Adipocyte (in vitro differentiated cells): ENCODE measurements at regions not wholly inside any gene's neighbourhood (a gene's known extent, or its start where the extent isn't known, plus 50 kb on each side); places are given as distances from the start of the nearest gene placed in this dataset.

ENCODE experiments used
- DNase-seq: peaks from one replicate; pipeline ENCODE4 v3.0.0-alpha.2; 2015; ENCODE audit warnings: low read depth
- H3K27me3 ChIP-seq: replicated peaks from 2 replicates; pipeline ENCODE4 v1.7.0; 2013; ENCODE audit warnings: mild to moderate bottlenecking, low read length, moderate library complexity; ENCODE audit not compliant: control insufficient read depth, insufficient read depth
- H3K36me3 ChIP-seq: 2 replicates; pipeline ENCODE4 v1.7.0; 2013; ENCODE audit warnings: low read length, mild to moderate bottlenecking, moderate library complexity; ENCODE audit not compliant: control insufficient read depth, insufficient read depth, severe bottlenecking
- H3K4me1 ChIP-seq: 2 replicates; pipeline ENCODE4 v1.7.0; 2013; ENCODE audit warnings: mild to moderate bottlenecking, low read length, moderate library complexity; ENCODE audit not compliant: control insufficient read depth, insufficient read depth
- H3K4me3 ChIP-seq: 2 replicates; pipeline ENCODE4 v1.7.0; 2013; ENCODE audit warnings: mild to moderate bottlenecking, low read length, moderate library complexity
- H3K9ac ChIP-seq: 2 replicates; pipeline ENCODE4 v1.7.0; 2013; ENCODE audit warnings: mild to moderate bottlenecking, low read length, moderate library complexity
- H3K9me3 ChIP-seq: 2 replicates; pipeline ENCODE4 v1.7.0; 2013; ENCODE audit warnings: mild to moderate bottlenecking, low read length, moderate library complexity; ENCODE audit not compliant: control insufficient read depth

GRCh38 chr17:70813355-70813930 lies 644.1 kb downstream of the KCNJ2 start:
- Histone ChIP-seq H3K9ac (no peak overlapping the region), H3K27me3 (no peaks in the 10 kb centered on the region), H3K4me3 (no peak overlapping the region), H3K4me1 (peaks cover 14% of the 10 kb centered on the region), H3K9me3 (no peaks in the 10 kb centered on the region), H3K36me3 (no peaks in the 10 kb centered on the region)
- no peak for DNase-seq

- Histone ChIP-seq H3K9me3 (peaks cover 3% of the 10 kb centered on the region), H3K4me3 (no peak overlapping the region)
- DNase-seq = no peak
These were observed 649.9 kb downstream of the KCNJ2 start for GRCh38 chr17:70819183-70819582.

DNA sequence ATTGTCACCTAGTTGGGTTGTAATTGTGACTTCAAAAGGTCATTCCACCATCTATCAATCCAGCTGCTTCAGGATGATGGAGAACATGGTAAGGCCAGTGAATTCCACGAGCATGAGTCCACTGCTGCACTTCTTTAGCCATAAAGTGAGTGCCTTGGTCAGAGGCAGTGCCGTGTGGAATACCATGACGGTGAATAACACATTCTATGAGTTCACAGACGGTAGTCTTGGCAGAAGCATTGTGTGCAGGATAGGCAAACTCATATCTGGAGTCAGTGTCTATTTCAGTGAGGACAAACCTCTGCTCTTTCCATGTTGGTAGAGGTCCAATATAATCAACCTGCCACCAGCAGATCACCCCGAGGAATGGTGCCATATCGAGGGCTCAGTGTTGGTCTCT lies 650.9 kb downstream of the KCNJ2 start:
- Histone ChIP-seq H3K36me3 (no peaks in the 10 kb centered on the region), H3K9me3 (peaks cover 3% of the 10 kb centered on the region), H3K4me1 (no peaks in the 10 kb centered on the region), H3K4me3 (no peak overlapping the region), H3K27me3 (no peaks in the 10 kb centered on the region), H3K9ac (no peak overlapping the region)
- no peak for DNase-seq

More at GRCh38 chr17:70819183-70819582, 649.9 kb downstream of the KCNJ2 start:
- no peaks in the 10 kb centered on the region for H3K36me3 ChIP-seq
- no peaks in the 10 kb centered on the region for H3K27me3 ChIP-seq
- no peaks in the 10 kb centered on the region for H3K4me1 ChIP-seq
- H3K9ac ChIP-seq = no peak overlapping the region

- Histone ChIP-seq H3K36me3 (no peaks in the 10 kb centered on the region), H3K4me1 (no peaks in the 10 kb centered on the region), H3K27me3 (no peaks in the 10 kb centered on the region), H3K9me3 (peaks cover 3% of the 10 kb centered on the region), H3K4me3 (no peak overlapping the region), H3K9ac (no peak overlapping the region)
- no peak for DNase-seq
These were observed 656.2 kb downstream of the KCNJ2 start for GRCh38 chr17:70825321-70826125.

- H3K4me3 ChIP-seq = no peak overlapping the region
- H3K27me3 ChIP-seq = no peaks in the 10 kb centered on the region
- no peaks in the 10 kb centered on the region for H3K4me1 ChIP-seq
- H3K36me3 ChIP-seq = no peaks in the 10 kb centered on the region
- no peak for DNase-seq
- H3K9me3 ChIP-seq = no peaks in the 10 kb centered on the region
- H3K9ac ChIP-seq = no peak overlapping the region
These were observed 660.5 kb downstream of the KCNJ2 start for GRCh38 chr17:70829876-70830275.

- Histone ChIP-seq H3K4me3 (no peak overlapping the region), H3K9ac (no peak overlapping the region), H3K27me3 (no peaks in the 10 kb centered on the region), H3K4me1 (no peaks in the 10 kb centered on the region), H3K36me3 (no peaks in the 10 kb centered on the region), H3K9me3 (no peaks in the 10 kb centered on the region)
- no peak for DNase-seq
These were observed 664.7 kb downstream of the KCNJ2 start for GRCh38 chr17:70834039-70834438.

DNA sequence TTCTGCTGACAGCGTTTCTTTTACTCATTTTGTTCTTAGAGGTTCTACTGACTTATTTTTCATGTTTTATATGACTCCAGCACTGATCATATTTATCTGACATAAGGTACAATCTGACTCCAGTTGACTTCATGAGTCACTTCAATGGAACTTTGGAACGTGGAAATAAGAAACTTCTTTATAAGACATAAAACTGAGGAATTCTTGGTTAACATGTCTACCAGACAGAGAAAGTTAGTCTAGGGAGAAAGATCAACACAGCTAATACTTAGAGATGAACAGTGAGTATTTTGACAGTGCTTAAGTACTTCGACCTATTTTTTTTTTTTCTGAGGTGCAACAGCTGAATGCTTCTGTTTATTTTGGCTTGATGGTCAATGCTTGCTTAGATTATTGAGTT lies 679.5 kb downstream of the KCNJ2 start:
- Histone ChIP-seq H3K4me1 (peaks cover 6% of the 10 kb centered on the region), H3K9ac (no peak overlapping the region), H3K9me3 (no peaks in the 10 kb centered on the region), H3K36me3 (no peaks in the 10 kb centered on the region), H3K4me3 (no peak overlapping the region), H3K27me3 (no peaks in the 10 kb centered on the region)
- DNase-seq = no peak

DNA sequence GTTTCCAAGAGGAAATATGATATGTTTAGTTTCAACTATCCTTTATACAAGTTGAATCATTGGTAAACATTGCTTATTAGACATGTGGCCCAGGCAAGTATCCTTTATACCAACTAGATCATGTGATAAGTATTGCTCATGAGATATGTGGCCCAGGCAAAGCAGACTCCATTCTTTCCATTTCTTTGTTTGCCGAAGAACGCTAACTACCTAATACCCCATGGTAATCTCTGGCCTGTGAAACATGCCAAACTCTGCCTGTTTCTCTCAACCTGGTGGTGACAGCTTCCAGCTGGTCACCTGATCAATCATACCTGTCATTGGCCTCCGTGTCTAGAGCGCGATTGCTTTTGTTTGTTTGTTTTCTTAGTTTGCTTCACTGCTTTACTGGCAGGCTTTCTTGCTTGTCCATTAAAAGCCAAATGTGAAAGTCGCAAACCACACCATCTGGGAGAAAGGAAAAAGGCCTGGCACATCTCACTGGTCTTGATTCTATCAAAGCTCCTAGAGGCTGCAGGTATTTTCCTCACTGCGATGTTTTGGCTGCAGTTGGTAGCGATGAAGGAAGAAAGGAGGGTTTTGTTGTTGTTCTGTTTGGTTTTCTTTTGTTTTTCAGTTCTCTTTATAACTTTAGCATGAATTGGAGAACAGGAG lies 686.2 kb downstream of the KCNJ2 start:
- Histone ChIP-seq H3K9me3 (no peaks in the 10 kb centered on the region), H3K4me1 (peaks cover 7% of the 10 kb centered on the region), H3K9ac (no peak overlapping the region), H3K4me3 (no peak overlapping the region), H3K36me3 (no peaks in the 10 kb centered on the region), H3K27me3 (no peaks in the 10 kb centered on the region)
- no peak for DNase-seq

- Histone ChIP-seq H3K9me3 (no peaks in the 10 kb centered on the region), H3K4me1 (peaks cover 7% of the 10 kb centered on the region), H3K4me3 (no peak overlapping the region), H3K9ac (no peak overlapping the region), H3K36me3 (no peaks in the 10 kb centered on the region), H3K27me3 (no peaks in the 10 kb centered on the region)
- DNase-seq = no peak
These were observed 688.0 kb downstream of the KCNJ2 start for GRCh38 chr17:70857351-70857750.

GRCh38 chr17:70859829-70860228 lies 690.5 kb downstream of the KCNJ2 start:
- H3K4me1 ChIP-seq = peaks cover 7% of the 10 kb centered on the region
- no peak overlapping the region for H3K4me3 ChIP-seq
- no peaks in the 10 kb centered on the region for H3K27me3 ChIP-seq
- no peaks in the 10 kb centered on the region for H3K36me3 ChIP-seq
- no peaks in the 10 kb centered on the region for H3K9me3 ChIP-seq
- no peak for DNase-seq
- no peak overlapping the region for H3K9ac ChIP-seq

DNA sequence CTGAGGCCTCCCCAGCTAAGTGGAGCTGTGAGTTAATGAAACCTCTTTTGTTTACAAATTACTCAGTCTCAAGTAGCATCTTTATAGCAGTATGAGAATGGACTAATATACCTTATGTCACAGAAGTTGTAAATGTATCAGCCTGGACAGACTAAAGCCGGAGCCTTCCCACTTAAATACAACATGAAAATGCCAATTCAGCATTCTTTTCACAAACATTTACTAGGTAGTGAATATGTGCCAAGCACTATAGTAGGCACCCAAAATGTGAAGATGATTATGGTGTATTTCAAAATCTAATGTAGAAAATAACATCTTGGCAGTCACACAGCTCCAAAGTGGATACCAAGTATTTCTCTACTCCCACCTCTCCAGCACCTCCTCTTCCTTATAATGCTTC lies 693.0 kb downstream of the KCNJ2 start:
- Histone ChIP-seq H3K27me3 (no peaks in the 10 kb centered on the region), H3K4me1 (peaks cover 11% of the 10 kb centered on the region), H3K9ac (no peak overlapping the region), H3K4me3 (no peak overlapping the region), H3K36me3 (no peaks in the 10 kb centered on the region), H3K9me3 (no peaks in the 10 kb centered on the region)
- DNase-seq = no peak
